WTC11 (cell line): ENCODE measurements at regions not wholly inside any gene's neighbourhood (a gene's known extent, or its start where the extent isn't known, plus 50 kb on each side); places are given as distances from the start of the nearest gene placed in this dataset.
A peak's percentile ranks its signal among the peaks of the same experiment; 100 is the strongest.

Source experiments
- ATAC-seq: fragments of 200-7000 bp; cut with Tn5 transposase; 2 replicates; pipeline ENCODE4 v1.10.0; 2021; ENCODE audit warnings: mild to moderate bottlenecking, moderate library complexity
- CTCF ChIA-PET: fragments of 300-600 bp; sonication (Branson Sonifier 250); formaldehyde crosslinking; loops from one replicate; lab custom pipeline; 2021; ENCODE audit warnings: antibody characterized with exemption; lab: Charles Lee
- POLR2A ChIA-PET: fragments of 350-600 bp; sonication (Branson Sonifier 250); formaldehyde crosslinking; loops from one replicate; lab custom pipeline; 2021; ENCODE audit warnings: antibody characterized with exemption; lab: Charles Lee
- DNase-seq: peaks from one replicate; pipeline ENCODE4 v3.0.0; 2021; ENCODE audit warnings: low spot score
- H3K27ac Mint-ChIP-seq: 2 replicates; pipeline ENCODE4 v1.8.0; 2021; ENCODE audit warnings: mixed read lengths
- H3K27me3 Mint-ChIP-seq: 2 replicates; pipeline ENCODE4 v1.8.0; 2021; ENCODE audit warnings: low read depth, mild to moderate bottlenecking, moderate library complexity, mixed read lengths
- H3K36me3 Mint-ChIP-seq: 2 replicates; pipeline ENCODE4 v1.8.0; 2021; ENCODE audit warnings: mixed read lengths
- H3K4me1 Mint-ChIP-seq: 2 replicates; pipeline ENCODE4 v1.8.0; 2022; ENCODE audit warnings: mixed read lengths
- H3K4me3 Mint-ChIP-seq: 2 replicates; pipeline ENCODE4 v1.8.0; 2021; ENCODE audit warnings: mild to moderate bottlenecking, moderate library complexity, mixed read lengths
- H3K9me3 Mint-ChIP-seq: 2 replicates; pipeline ENCODE4 v1.8.0; 2021; ENCODE audit warnings: mixed read lengths
- E2F4 ChIP-seq: sonication (generic); formaldehyde crosslinking; IDR thresholded peaks from 2 replicates; pipeline ENCODE4 v1.8.1; 2022; ENCODE audit warnings: low read depth, mild to moderate bottlenecking, moderate library complexity, missing genetic modification reagents, borderline replicate concordance
- E2F5 ChIP-seq: sonication (generic); formaldehyde crosslinking; IDR thresholded peaks from 2 replicates; pipeline ENCODE4 v1.8.1; 2022; ENCODE audit warnings: mild to moderate bottlenecking, moderate library complexity, missing genetic modification reagents
- EMX1 ChIP-seq: fragments of 250-450 bp; sonication (Bioruptor Pico); IDR thresholded peaks from 2 replicates; pipeline ENCODE4 v1.8.0; 2021; ENCODE audit warnings: mild to moderate bottlenecking
- ESRRA ChIP-seq: sonication (generic); formaldehyde crosslinking; IDR thresholded peaks from 2 replicates; pipeline ENCODE4 v1.8.1; 2022; ENCODE audit warnings: mild to moderate bottlenecking, missing genetic modification reagents, borderline replicate concordance
- ETV6 ChIP-seq: sonication (generic); formaldehyde crosslinking; IDR thresholded peaks from 2 replicates; pipeline ENCODE4 v1.8.1; 2022; ENCODE audit warnings: mild to moderate bottlenecking, missing genetic modification reagents
- FOXJ3 ChIP-seq: sonication (generic); formaldehyde crosslinking; IDR thresholded peaks from 2 replicates; pipeline ENCODE4 v1.9.0; 2021; ENCODE audit warnings: missing genetic modification reagents, mild to moderate bottlenecking, borderline replicate concordance
- FOXP1 ChIP-seq: sonication (generic); formaldehyde crosslinking; IDR thresholded peaks from 2 replicates; pipeline ENCODE4 v1.8.0; 2022; ENCODE audit warnings: missing genetic modification reagents, mild to moderate bottlenecking, moderate library complexity, borderline replicate concordance
- FOXP4 ChIP-seq: sonication (generic); formaldehyde crosslinking; IDR thresholded peaks from 2 replicates; pipeline ENCODE4 v1.8.0; 2022; ENCODE audit warnings: mild to moderate bottlenecking, missing genetic modification reagents
- GTF2I ChIP-seq: fragments of 250-450 bp; sonication (Bioruptor Pico); conservative IDR thresholded peaks from 2 replicates; pipeline ENCODE4 v1.4.0; 2021; ENCODE audit warnings: mild to moderate bottlenecking
- HMGA2 ChIP-seq: fragments of 250-450 bp; sonication (Bioruptor Pico); IDR thresholded peaks from 2 replicates; pipeline ENCODE4 v1.4.0; 2021; ENCODE audit warnings: mild to moderate bottlenecking, moderate library complexity
- JAZF1 ChIP-seq: fragments of 250-450 bp; sonication (Bioruptor Pico); IDR thresholded peaks from 2 replicates; pipeline ENCODE4 v1.9.0; 2021; ENCODE audit warnings: moderate library complexity, mild to moderate bottlenecking, inconsistent platforms
- MXD4 ChIP-seq: fragments of 250-450 bp; sonication (Bioruptor Pico); IDR thresholded peaks from 2 replicates; pipeline ENCODE4 v1.8.0; 2021; ENCODE audit warnings: mild to moderate bottlenecking, moderate library complexity, borderline replicate concordance
- NFE2L1 ChIP-seq: sonication (generic); formaldehyde crosslinking; IDR thresholded peaks from 2 replicates; pipeline ENCODE4 v1.8.1; 2023; ENCODE audit warnings: missing genetic modification reagents
- NFYB ChIP-seq: sonication (generic); formaldehyde crosslinking; conservative IDR thresholded peaks from 2 replicates; pipeline ENCODE4 v1.8.0; 2022; ENCODE audit warnings: low read depth, missing genetic modification reagents
- NR1H2 ChIP-seq: sonication (generic); formaldehyde crosslinking; IDR thresholded peaks from 2 replicates; pipeline ENCODE4 v1.9.0; 2021; ENCODE audit warnings: mild to moderate bottlenecking, moderate library complexity, missing genetic modification reagents
- SMAD3 ChIP-seq: sonication (generic); formaldehyde crosslinking; IDR thresholded peaks from 2 replicates; pipeline ENCODE4 v1.8.0; 2022; ENCODE audit warnings: missing genetic modification reagents, mild to moderate bottlenecking, borderline replicate concordance
- SOX15 ChIP-seq: fragments of 250-450 bp; sonication (Bioruptor Pico); IDR thresholded peaks from 2 replicates; pipeline ENCODE4 v1.9.0; 2021; ENCODE audit warnings: mild to moderate bottlenecking
- TEAD1 ChIP-seq: sonication (generic); formaldehyde crosslinking; IDR thresholded peaks from 2 replicates; pipeline ENCODE4 v1.8.0; 2022; ENCODE audit warnings: mild to moderate bottlenecking, missing genetic modification reagents
- ZNF138 ChIP-seq: sonication (generic); formaldehyde crosslinking; conservative IDR thresholded peaks from 2 replicates; pipeline ENCODE4 v1.8.1; 2022; ENCODE audit warnings: mild to moderate bottlenecking, moderate library complexity, missing genetic modification reagents
- ZNF281 ChIP-seq: sonication (generic); formaldehyde crosslinking; IDR thresholded peaks from 2 replicates; pipeline ENCODE4 v1.8.0; 2023; ENCODE audit warnings: mild to moderate bottlenecking, missing genetic modification reagents
- TF ChIP-seq, protein P1 (sequence below): sonication (generic); formaldehyde crosslinking; IDR thresholded peaks from 2 replicates; pipeline ENCODE4 v1.8.1; 2023; ENCODE audit warnings: mild to moderate bottlenecking, missing genetic modification reagents
- TF ChIP-seq, protein P2 (sequence below): fragments of 200-600 bp; IDR thresholded peaks from 2 replicates; pipeline ENCODE4 v1.8.0; 2022; ENCODE audit warnings: antibody characterized with exemption
- TF ChIP-seq, protein P3 (sequence below): fragments of 250-450 bp; sonication (Bioruptor Pico); IDR thresholded peaks from 2 replicates; pipeline ENCODE4 v1.9.0; 2021; ENCODE audit warnings: mild to moderate bottlenecking

GRCh38 chrX:4754878-4755604 is 1041.6 kb upstream of the PRKX start:
- no peaks in the 10 kb centered on the region for H3K4me1 Mint-ChIP-seq

GRCh38 chrX:4741024-4741423 is 1027.6 kb upstream of the PRKX start:
- ChIA-PET CTCF (no interaction called here), POLR2A (no interaction called here)
- ATAC-seq (no peak), DNase-seq (no peak)
- H3K4me3 Mint-ChIP-seq, result no peak overlapping the region
- no peaks in the 10 kb centered on the region for H3K36me3 Mint-ChIP-seq
- no peaks in the 10 kb centered on the region for H3K9me3 Mint-ChIP-seq
- no peaks in the 10 kb centered on the region for H3K4me1 Mint-ChIP-seq
- TF ChIP-seq ZNF138 (CRISPR knock-in tag) (no peak), NFE2L1 (CRISPR knock-in tag) (no peak), GTF2I (CRISPR knock-in tag) (no peak), SMAD3 (no peak), ESRRA (CRISPR knock-in tag) (no peak), NFYB (CRISPR knock-in tag) (no peak), TEAD1 (CRISPR knock-in tag) (no peak), MXD4 (CRISPR knock-in tag) (no peak), FOXP4 (no peak)
- TF ChIP-seq, protein P1, sequence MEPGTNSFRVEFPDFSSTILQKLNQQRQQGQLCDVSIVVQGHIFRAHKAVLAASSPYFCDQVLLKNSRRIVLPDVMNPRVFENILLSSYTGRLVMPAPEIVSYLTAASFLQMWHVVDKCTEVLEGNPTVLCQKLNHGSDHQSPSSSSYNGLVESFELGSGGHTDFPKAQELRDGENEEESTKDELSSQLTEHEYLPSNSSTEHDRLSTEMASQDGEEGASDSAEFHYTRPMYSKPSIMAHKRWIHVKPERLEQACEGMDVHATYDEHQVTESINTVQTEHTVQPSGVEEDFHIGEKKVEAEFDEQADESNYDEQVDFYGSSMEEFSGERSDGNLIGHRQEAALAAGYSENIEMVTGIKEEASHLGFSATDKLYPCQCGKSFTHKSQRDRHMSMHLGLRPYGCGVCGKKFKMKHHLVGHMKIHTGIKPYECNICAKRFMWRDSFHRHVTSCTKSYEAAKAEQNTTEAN, result no peak
- TF ChIP-seq, protein P2, sequence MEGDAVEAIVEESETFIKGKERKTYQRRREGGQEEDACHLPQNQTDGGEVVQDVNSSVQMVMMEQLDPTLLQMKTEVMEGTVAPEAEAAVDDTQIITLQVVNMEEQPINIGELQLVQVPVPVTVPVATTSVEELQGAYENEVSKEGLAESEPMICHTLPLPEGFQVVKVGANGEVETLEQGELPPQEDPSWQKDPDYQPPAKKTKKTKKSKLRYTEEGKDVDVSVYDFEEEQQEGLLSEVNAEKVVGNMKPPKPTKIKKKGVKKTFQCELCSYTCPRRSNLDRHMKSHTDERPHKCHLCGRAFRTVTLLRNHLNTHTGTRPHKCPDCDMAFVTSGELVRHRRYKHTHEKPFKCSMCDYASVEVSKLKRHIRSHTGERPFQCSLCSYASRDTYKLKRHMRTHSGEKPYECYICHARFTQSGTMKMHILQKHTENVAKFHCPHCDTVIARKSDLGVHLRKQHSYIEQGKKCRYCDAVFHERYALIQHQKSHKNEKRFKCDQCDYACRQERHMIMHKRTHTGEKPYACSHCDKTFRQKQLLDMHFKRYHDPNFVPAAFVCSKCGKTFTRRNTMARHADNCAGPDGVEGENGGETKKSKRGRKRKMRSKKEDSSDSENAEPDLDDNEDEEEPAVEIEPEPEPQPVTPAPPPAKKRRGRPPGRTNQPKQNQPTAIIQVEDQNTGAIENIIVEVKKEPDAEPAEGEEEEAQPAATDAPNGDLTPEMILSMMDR, result no peak
- no peaks in the 10 kb centered on the region; the same call in 1 of the 2 replicates for H3K27me3 Mint-ChIP-seq
- H3K27ac Mint-ChIP-seq, result peak overlapping the region; percentile 63; the same call in 1 of the 2 replicates

More at GRCh38 chrX:4754878-4755604, 1041.6 kb upstream of the PRKX start:
- Mint-ChIP-seq H3K27ac (no peak overlapping the region), H3K27me3 (no peaks in the 10 kb centered on the region; the same call in 1 of the 2 replicates), H3K9me3 (no peaks in the 10 kb centered on the region), H3K36me3 (no peaks in the 10 kb centered on the region), H3K4me3 (no peak overlapping the region)
- TF ChIP-seq FOXJ3 (CRISPR knock-in tag) (no peak), ETV6 (CRISPR knock-in tag) (no peak)
- CTCF ChIA-PET, result no interaction called here
- POLR2A ChIA-PET, result no interaction called here
- ATAC-seq (no peak), DNase-seq (no peak)

GRCh38 chrX:4735299-4735698 is 1021.9 kb upstream of the PRKX start:
- Mint-ChIP-seq H3K27ac (no peak overlapping the region), H3K27me3 (no peaks in the 10 kb centered on the region), H3K36me3 (no peaks in the 10 kb centered on the region; the same call in 1 of the 2 replicates), H3K9me3 (peaks cover 5% of the 10 kb centered on the region), H3K4me1 (no peaks in the 10 kb centered on the region), H3K4me3 (no peak overlapping the region)
- ATAC-seq, result no peak
- no peak for DNase-seq
- CTCF ChIA-PET, result no interaction called here
- POLR2A ChIA-PET, result no interaction called here
- TF ChIP-seq JAZF1 (CRISPR knock-in tag), result no peak
- no peak for TF ChIP-seq E2F4 (CRISPR knock-in tag)
- TF ChIP-seq ZNF281 (CRISPR knock-in tag), result no peak
- TF ChIP-seq, protein P3, sequence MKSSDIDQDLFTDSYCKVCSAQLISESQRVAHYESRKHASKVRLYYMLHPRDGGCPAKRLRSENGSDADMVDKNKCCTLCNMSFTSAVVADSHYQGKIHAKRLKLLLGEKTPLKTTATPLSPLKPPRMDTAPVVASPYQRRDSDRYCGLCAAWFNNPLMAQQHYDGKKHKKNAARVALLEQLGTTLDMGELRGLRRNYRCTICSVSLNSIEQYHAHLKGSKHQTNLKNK, result no peak
- TF ChIP-seq NR1H2 (CRISPR knock-in tag), result no peak
- no peak for TF ChIP-seq SOX15 (CRISPR knock-in tag)
- no peak for TF ChIP-seq ETV6 (CRISPR knock-in tag)
- no peak for TF ChIP-seq HMGA2 (CRISPR knock-in tag)
- TF ChIP-seq FOXP1 (CRISPR knock-in tag), result no peak
- no peak for TF ChIP-seq EMX1 (CRISPR knock-in tag)
- no peak for TF ChIP-seq E2F5 (CRISPR knock-in tag)
